BLaER1 treated with 17β-estradiol and CSF1 and Interleukin-3, amounts not matched to agents 10 nM and 100 nM (cell line): ENCODE measurements at regions not wholly inside any gene's neighbourhood (a gene's known extent, or its start where the extent isn't known, plus 50 kb on each side); places are given as distances from the start of the nearest gene placed in this dataset.

Experiments
- H3K27ac ChIP-seq, 11 experiments: shearing (Covaris generic); formaldehyde crosslinking; 2 replicates each; pipeline ENCODE4 v1.8.1; 2022
- H3K27me3 ChIP-seq, 11 experiments: shearing (Covaris generic); formaldehyde crosslinking; 2 replicates each; pipeline ENCODE4 v1.8.1; 2022
- H3K36me3 ChIP-seq, 11 experiments: shearing (Covaris generic); formaldehyde crosslinking; 2 replicates each; pipeline ENCODE4 v1.8.1; 2022
- H3K4me1 ChIP-seq, 10 experiments: shearing (Covaris generic); formaldehyde crosslinking; 2 replicates each; pipeline ENCODE4 v1.8.1; 2022
- H3K4me2 ChIP-seq, 11 experiments: shearing (Covaris generic); formaldehyde crosslinking; 2 replicates each; pipeline ENCODE4 v1.8.1; 2022
- H3K4me3 ChIP-seq, 10 experiments: shearing (Covaris generic); formaldehyde crosslinking; 2 replicates each; pipeline ENCODE4 v1.8.1; 2022
- H3K9ac ChIP-seq, 11 experiments: shearing (Covaris generic); formaldehyde crosslinking; 2 replicates each; pipeline ENCODE4 v1.8.1; 2022
- H3K9me3 ChIP-seq, 11 experiments: shearing (Covaris generic); formaldehyde crosslinking; replicated peaks in 1 of 11; 2 replicates each; pipeline ENCODE4 v1.8.1; 2022
- H4K20me1 ChIP-seq, 11 experiments: shearing (Covaris generic); formaldehyde crosslinking; 2 replicates each; pipeline ENCODE4 v1.8.1; 2022
- Cebpa-rat ChIP-seq, 11 experiments: shearing (Covaris generic); IDR thresholded peaks; 2 replicates each; pipeline ENCODE4 v1.8.1; 2022

DNA sequence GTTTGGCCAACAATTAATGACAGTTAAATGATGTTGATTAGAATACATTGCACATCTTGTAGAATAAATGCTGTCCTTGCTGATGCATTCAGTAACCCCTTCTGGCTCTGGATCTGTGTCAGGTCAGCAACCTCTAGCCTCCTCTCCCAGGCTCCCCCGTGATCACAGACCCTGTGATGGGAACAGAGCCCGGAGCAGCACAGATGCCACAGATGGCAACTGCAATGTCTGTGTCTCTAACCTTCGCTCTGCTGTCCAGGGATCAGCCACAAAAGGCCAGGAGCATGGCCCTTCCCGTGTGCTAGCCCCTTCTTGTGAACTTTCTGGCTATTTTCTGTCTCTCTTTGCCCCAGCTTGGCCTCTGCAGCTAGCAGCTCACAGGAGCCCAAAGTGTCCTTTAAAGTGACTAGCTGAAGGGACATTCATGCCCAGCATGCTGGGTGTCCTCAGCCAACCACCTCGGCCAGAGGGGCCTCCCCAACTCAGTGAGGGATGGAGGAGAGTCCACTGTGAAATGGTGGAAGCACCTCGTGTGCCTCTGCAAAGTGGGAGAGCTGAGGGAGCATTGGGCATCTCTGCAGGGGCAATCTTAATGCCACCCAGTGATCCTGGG, 167.0 kb upstream of the TCERG1L start:
- TF ChIP-seq Cebpa-rat (IDR thresholded peaks at IDR 0.05): no peak
- Histone ChIP-seq H3K9ac (no peak overlapping the region), H3K36me3 (no peaks in the 10 kb centered on the region)

DNA sequence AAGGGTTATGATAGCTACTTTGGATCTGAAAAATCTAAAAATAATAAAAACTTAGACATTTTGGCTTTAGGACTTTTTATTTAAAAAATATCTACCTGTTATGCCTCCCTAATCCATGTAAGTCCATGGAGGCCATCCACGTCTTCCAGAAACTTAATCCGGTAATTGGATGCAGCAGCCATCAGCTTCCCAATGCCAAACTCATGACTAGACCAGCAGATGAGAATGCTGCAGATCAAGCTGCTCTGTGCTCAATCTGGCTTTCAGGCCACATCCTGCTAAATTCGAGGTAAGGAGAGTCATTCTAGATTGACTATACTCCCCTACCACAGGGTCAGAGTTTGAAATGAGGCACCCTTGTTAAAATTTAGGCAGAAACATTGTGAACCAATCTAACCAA, 168.5 kb upstream of the TCERG1L start:
- Histone ChIP-seq H3K4me3 (no peak overlapping the region), H3K36me3 (no peaks in the 10 kb centered on the region), H3K4me2 (no peak overlapping the region), H3K27ac (no peak overlapping the region), H4K20me1 (no peaks in the 10 kb centered on the region), H3K9ac (no peak overlapping the region), H3K4me1 (peaks cover 0 to 7% (median 0%) of the 10 kb centered on the region in 10 experiments; a peak in 3 of 20 replicates), H3K27me3 (no peaks in the 10 kb centered on the region), H3K9me3 (no peaks in the 10 kb centered on the region; a peak in 1 of 22 replicates)
- TF ChIP-seq Cebpa-rat (IDR thresholded peaks at IDR 0.05): no peak

More for the DNA sequence above, 167.0 kb upstream of the TCERG1L start:
- no peaks in the 10 kb centered on the region for H4K20me1 ChIP-seq
- H3K27ac ChIP-seq: no peak overlapping the region
- H3K9me3 ChIP-seq: no peaks in the 10 kb centered on the region; a peak in 1 of 22 replicates
- H3K4me2 ChIP-seq: no peak overlapping the region
- no peaks in the 10 kb centered on the region for H3K27me3 ChIP-seq
- peaks cover 0 to 7% (median 0%) of the 10 kb centered on the region in 10 experiments; a peak in 3 of 20 replicates for H3K4me1 ChIP-seq
- no peak overlapping the region for H3K4me3 ChIP-seq

DNA sequence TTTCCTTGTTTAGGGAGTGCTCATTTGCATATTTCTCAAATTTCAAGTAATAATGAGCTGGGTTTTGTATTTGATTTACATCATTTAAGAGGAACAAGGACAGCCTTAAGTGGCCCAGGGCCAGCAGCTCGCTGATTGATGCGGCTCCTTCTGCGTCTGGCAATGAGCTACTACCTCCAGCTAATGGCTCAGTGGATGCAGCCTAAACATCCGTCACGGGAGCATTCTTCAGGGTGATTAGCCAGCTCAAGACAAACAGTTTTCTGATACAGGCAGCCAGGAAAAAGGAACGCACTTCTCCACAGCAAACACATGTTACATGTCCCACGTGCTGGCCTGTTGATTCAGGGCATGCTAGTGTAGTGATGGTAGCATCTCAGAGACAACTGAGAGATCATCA, 169.3 kb upstream of the TCERG1L start:
- H3K27ac ChIP-seq: no peak overlapping the region
- H3K27me3 ChIP-seq: no peaks in the 10 kb centered on the region
- no peak for TF ChIP-seq Cebpa-rat (IDR thresholded peaks at IDR 0.05)
- no peak overlapping the region for H3K9ac ChIP-seq
- no peaks in the 10 kb centered on the region for H4K20me1 ChIP-seq
- no peak overlapping the region for H3K4me2 ChIP-seq
- H3K4me1 ChIP-seq: peaks cover 0 to 7% (median 0%) of the 10 kb centered on the region in 10 experiments; a peak in 3 of 20 replicates
- H3K9me3 ChIP-seq: no peaks in the 10 kb centered on the region; a peak in 1 of 22 replicates
- no peak overlapping the region for H3K4me3 ChIP-seq
- no peaks in the 10 kb centered on the region for H3K36me3 ChIP-seq

DNA sequence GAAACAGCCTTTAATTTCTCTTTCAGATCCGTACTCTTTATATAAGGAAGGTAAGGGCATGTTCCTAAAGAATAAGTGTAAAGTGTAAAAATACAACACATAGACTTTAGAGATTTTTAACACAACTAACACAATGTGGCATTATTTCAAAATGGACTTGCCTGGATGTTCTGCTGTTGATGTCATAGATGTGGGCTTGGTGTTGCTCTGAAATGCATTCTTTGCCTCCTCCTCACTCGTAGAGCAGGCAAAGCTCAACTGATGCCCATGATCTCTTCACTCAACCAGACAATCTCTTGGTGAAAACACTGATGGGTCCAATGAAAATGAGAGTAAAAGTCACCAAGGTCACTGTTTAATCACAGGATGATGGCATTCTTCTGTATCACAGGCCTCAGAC, 174.2 kb upstream of the TCERG1L start:
- no peak overlapping the region for H3K4me3 ChIP-seq
- peaks cover 0 to 15% (median 0%) of the 10 kb centered on the region in 11 experiments; a peak in 5 of 22 replicates for H3K9me3 ChIP-seq
- no peak overlapping the region for H3K9ac ChIP-seq
- H3K27me3 ChIP-seq: no peaks in the 10 kb centered on the region
- H3K4me2 ChIP-seq: no peak overlapping the region
- TF ChIP-seq Cebpa-rat (IDR thresholded peaks at IDR 0.05): no peak
- no peak overlapping the region for H3K27ac ChIP-seq
- H4K20me1 ChIP-seq: no peaks in the 10 kb centered on the region
- H3K36me3 ChIP-seq: no peaks in the 10 kb centered on the region
- no peaks in the 10 kb centered on the region for H3K4me1 ChIP-seq

DNA sequence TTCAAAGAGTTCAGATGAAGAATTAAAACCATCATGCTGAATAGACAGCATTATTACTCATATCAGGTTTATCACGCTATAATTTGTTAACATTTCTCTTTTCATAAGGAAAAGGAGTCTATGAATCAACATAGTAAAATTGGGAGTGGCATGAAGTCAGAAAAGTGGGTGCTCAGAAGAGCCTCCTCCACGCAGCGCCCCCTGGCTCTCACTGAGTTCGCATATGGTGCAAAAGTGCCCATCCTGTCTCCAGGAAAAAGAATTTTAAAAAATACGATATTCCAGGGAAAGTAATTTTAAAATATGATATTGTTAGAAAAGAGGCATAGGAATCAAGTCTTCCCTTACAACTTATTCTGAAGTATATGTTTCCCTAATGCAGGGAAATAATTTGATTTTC, 176.3 kb upstream of the TCERG1L start:
- Histone ChIP-seq H3K9me3 (peaks cover 0 to 15% (median 0%) of the 10 kb centered on the region in 11 experiments; a peak in 5 of 22 replicates), H3K36me3 (no peaks in the 10 kb centered on the region), H3K4me3 (no peak overlapping the region), H3K4me2 (no peak overlapping the region), H3K4me1 (no peaks in the 10 kb centered on the region), H4K20me1 (no peaks in the 10 kb centered on the region), H3K27ac (no peak overlapping the region), H3K9ac (no peak overlapping the region), H3K27me3 (no peaks in the 10 kb centered on the region)
- TF ChIP-seq Cebpa-rat (IDR thresholded peaks at IDR 0.05): no peak

DNA sequence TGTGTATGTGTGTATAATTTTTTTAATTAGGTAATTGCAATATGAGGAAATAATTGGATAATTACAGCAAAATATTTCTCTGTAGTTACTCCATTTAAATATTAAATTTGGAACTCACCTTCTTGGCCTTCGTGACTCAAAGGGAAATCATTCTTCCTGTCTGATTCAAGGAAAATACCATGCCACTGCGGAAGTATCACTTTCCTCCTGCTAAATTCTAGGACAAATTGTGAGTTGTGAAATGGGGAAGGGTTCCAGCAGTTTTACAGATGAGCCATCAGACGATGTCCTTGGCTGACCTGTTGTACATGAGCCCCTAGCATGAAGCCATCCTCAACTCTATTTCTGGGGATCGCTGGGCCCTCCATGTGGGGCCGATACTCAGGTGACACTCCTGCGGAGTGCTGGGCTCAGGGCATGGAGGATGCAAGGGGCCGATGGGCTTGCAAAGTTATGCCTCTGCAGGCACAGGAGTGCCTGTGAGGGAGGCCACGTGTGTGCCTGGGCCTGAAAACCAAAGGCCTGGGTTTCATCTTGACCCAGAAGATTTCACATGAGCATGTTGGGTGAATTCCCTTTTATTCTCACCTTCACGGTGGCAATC, 179.6 kb upstream of the TCERG1L start:
- Histone ChIP-seq H3K4me1 (peaks cover 0 to 6% (median 0%) of the 10 kb centered on the region in 10 experiments; a peak in 2 of 20 replicates), H3K9ac (no peak overlapping the region), H3K27me3 (no peaks in the 10 kb centered on the region), H4K20me1 (no peaks in the 10 kb centered on the region; a peak in 1 of 22 replicates), H3K27ac (no peak overlapping the region), H3K36me3 (no peaks in the 10 kb centered on the region), H3K9me3 (peaks cover 0 to 15% (median 0%) of the 10 kb centered on the region in 11 experiments; a peak in 4 of 22 replicates), H3K4me2 (no peak overlapping the region), H3K4me3 (no peak overlapping the region)
- no peak for TF ChIP-seq Cebpa-rat (IDR thresholded peaks at IDR 0.05)

DNA sequence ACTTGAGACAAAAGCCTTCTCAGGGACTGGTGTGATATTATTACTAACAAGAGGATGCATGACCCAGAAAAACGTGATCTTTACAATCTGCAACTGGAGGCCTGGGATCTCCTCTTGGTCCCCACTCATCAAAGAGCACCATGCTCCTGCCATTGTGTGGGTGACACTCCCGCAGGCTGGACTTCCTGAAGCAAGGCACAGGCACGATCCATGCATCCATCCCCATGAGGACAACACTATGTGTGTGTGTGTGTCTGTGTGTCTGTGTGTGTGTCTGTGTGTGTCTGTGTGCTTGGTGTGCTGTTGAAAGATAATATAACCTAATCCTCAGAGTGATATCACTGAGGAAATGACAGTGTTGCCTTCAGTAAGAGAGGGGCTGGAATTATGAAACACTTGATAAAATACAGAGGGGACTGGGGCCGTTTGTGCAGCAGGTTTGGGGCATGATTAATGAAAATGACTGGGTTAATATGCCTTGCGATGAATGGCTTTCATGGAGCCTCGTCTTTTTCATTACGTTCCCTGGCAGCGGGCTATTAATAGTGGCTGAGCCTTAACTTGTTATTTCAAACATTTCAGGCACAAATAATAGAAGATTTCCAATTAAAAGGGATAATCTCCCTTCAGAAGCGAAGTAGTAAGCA, 180.8 kb upstream of the TCERG1L start:
- Histone ChIP-seq H3K27ac (no peak overlapping the region), H3K9ac (no peak overlapping the region), H3K4me2 (no peak overlapping the region), H3K4me1 (peaks cover 0 to 6% (median 0%) of the 10 kb centered on the region in 10 experiments; a peak in 2 of 20 replicates), H4K20me1 (no peaks in the 10 kb centered on the region; a peak in 1 of 22 replicates), H3K4me3 (no peak overlapping the region), H3K36me3 (no peaks in the 10 kb centered on the region), H3K9me3 (peaks cover 0 to 9% (median 0%) of the 10 kb centered on the region in 11 experiments; a peak in 3 of 22 replicates), H3K27me3 (no peaks in the 10 kb centered on the region)
- TF ChIP-seq Cebpa-rat (IDR thresholded peaks at IDR 0.05): no peak

DNA sequence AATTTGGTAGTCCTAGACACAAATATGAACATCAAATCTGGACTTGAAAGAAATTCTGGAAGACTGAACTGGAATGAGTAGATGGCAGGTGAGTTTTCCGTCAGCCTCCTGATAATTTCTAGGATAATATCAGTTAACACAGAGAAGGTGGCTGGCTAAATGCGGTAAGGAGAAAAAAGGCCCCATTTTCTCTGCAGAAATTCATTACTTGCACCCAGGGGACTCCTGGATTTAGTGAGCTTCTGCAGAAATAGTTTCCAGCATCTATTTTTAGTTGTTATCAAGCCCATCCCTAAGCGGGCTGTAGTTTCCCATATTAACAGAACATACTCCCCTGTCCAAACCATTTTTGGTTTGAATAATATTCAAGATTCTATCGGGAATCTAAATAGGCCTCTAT, 181.9 kb upstream of the TCERG1L start:
- Histone ChIP-seq H4K20me1 (no peaks in the 10 kb centered on the region; a peak in 1 of 22 replicates), H3K9me3 (peaks cover 0 to 6% (median 0%) of the 10 kb centered on the region in 11 experiments; a peak in 1 of 22 replicates), H3K9ac (no peak overlapping the region), H3K27me3 (no peaks in the 10 kb centered on the region), H3K27ac (no peak overlapping the region), H3K4me1 (peaks cover 0 to 6% (median 0%) of the 10 kb centered on the region in 10 experiments; a peak in 2 of 20 replicates), H3K4me2 (0 out of 22 replicates have a peak overlapping the region, but pooled peaks of 1 of the 11 experiments have one; percentile 10), H3K4me3 (no peak overlapping the region), H3K36me3 (no peaks in the 10 kb centered on the region)
- TF ChIP-seq Cebpa-rat (IDR thresholded peaks at IDR 0.05): no peak

DNA sequence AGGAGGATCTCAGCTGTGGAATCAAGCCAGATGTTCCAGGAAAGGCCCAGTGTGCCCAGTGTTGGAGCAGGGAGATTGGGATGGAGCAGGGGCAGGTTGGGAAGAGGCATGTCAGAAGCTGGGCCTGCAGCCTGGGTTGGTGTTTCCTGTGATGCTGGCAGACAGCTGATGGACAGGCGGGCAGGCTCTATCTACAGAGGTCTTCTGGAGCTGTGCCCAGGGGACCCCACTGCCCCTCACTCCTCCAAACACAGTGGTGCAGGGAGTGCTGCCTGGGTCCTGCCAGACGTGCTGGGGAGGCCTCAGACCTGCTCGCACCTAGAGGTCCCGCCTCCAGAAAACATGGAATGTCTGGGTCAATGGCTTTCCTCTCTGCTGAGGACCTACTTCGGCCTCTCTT, 182.9 kb upstream of the TCERG1L start:
- H3K9me3 ChIP-seq: peaks cover 0 to 1% (median 0%) of the 10 kb centered on the region in 11 experiments; a peak in 2 of 22 replicates
- no peak for TF ChIP-seq Cebpa-rat (IDR thresholded peaks at IDR 0.05)
- H3K4me2 ChIP-seq: no peak overlapping the region
- no peak overlapping the region for H3K27ac ChIP-seq
- no peaks in the 10 kb centered on the region for H3K27me3 ChIP-seq
- H4K20me1 ChIP-seq: no peaks in the 10 kb centered on the region; a peak in 1 of 22 replicates
- H3K36me3 ChIP-seq: no peaks in the 10 kb centered on the region
- no peak overlapping the region for H3K4me3 ChIP-seq
- peaks cover 0 to 6% (median 0%) of the 10 kb centered on the region in 10 experiments; a peak in 2 of 20 replicates for H3K4me1 ChIP-seq
- no peak overlapping the region for H3K9ac ChIP-seq
